ENCODE measurements at regions not wholly inside any gene's neighbourhood (a gene's known extent, or its start where the extent isn't known, plus 50 kb on each side); places are given as distances from the start of the nearest gene placed in this dataset.

GRCh38 chr3:66666362-66666761, 165.5 kb upstream of the LRIG1 start:
- no peak for TF ChIP-seq CTCF (IDR thresholded peaks at IDR 0.05)
- TF ChIP-seq POLR2A (IDR thresholded peaks at IDR 0.05): no peak

Measured in heart left ventricle (tissue), 13 donors.